ENCODE measurements at regions not wholly inside any gene's neighbourhood (a gene's known extent, or its start where the extent isn't known, plus 50 kb on each side); places are given as distances from the start of the nearest gene placed in this dataset.
"Not testable (repeated sequence)": the region's sequence is repeated elsewhere in the genome, so short reads cannot be mapped to it uniquely, and the experiment has no call there.

DNA sequence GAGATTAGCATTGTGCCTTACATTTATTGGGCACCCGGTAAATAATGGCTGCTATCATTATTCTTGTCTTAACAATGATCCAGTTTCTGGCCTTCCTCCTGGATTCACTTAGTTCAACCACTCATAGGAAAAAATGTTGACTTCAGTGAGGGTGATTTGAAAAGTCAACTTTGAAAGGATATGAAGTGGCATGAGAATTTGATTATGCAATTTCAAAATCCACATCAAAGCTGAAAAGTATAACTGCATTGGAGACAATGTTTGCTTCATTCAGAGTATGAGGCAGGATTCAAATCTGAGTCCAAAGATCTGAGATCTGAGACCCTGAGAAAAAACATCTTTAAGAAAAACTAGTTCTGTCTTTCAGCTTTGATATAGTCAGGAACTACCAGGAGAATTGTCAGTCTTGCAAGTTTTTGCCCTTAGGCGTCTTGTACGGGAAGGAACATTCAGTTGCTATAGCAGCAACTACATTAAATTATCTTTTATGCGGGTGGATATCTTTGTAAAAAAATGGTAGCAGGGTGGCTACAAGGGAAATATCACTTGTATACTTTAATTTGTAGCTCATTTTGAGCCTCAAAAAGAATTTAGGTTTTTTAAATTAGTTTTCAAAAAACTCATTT lies 587.5 kb upstream of the LCORL start:
- H3K9me3 ChIP-seq (ENCODE audit: low read length), result no peaks in the 10 kb centered on the region
- no peak overlapping the region for H3K27ac ChIP-seq (ENCODE audit: extremely low read length, insufficient read depth, low read length)
- H3K79me2 ChIP-seq (ENCODE audit: insufficient read depth, low read length), result no peaks in the 10 kb centered on the region
- H4K20me1 ChIP-seq (ENCODE audit: insufficient read depth, low read length), result no peaks in the 10 kb centered on the region
- no peaks in the 10 kb centered on the region for H3K27me3 ChIP-seq (ENCODE audit: control insufficient read depth in 1 of 2, insufficient read depth in 2 of 2, low read length in 2 of 2)
- no TSS peak for BruUV-seq (replicated peaks)
- H3K9ac ChIP-seq (ENCODE audit: insufficient read depth, low read depth, low read length), result no peak overlapping the region
- H3K4me1 ChIP-seq (ENCODE audit: insufficient read depth, low read length), result no peaks in the 10 kb centered on the region
- ChIA-PET POLR2A (no interaction called here), CTCF (ENCODE audit: low intra/inter-chr PET ratio, low total read pairs) (no interaction called here)
- intact Hi-C loops (cut with micrococcal nuclease; ENCODE audit: unreplicated experiment), result no loop called here
- no peaks in the 10 kb centered on the region for H3K36me3 ChIP-seq (replicated peaks in 1 of 2; ENCODE audit: control insufficient read depth in 1 of 2, insufficient read depth in 2 of 2, low read length in 2 of 2)
- TF ChIP-seq JUNB (CRISPR knock-in tag; IDR thresholded peaks at IDR 0.05; ENCODE audit: borderline replicate concordance), result no peak
- TF ChIP-seq CEBPB (IDR thresholded peaks at IDR 0.05; ENCODE audit: borderline replicate concordance, low read depth, low read length), result 0 out of 2 replicates have a peak, but pooled peaks have one; percentile 26
- no peak for TF ChIP-seq ZNF44 (CRISPR knock-in tag; IDR thresholded peaks at IDR 0.05)
- TF ChIP-seq POLR2AphosphoS5 (IDR thresholded peaks at IDR 0.05; ENCODE audit: low read depth, low read length), result no peak
- in situ Hi-C loops (cut with HindIII; ENCODE audit: extremely low pct_ligation_motif_present, low pct_unique_long_range_greater_than_20kb), result no loop called here
- FAIRE-seq (no peak), ATAC-seq (no peak), DNase-seq (ENCODE audit: low spot score) (peak; percentile 9)
- no peak overlapping the region for H2AFZ ChIP-seq (ENCODE audit: low read length)
- H3K4me3 ChIP-seq (replicated peaks in 1 of 3; ENCODE audit: insufficient read depth in 1 of 3, low read depth in 2 of 3, low read length in 3 of 3), result no peak overlapping the region
- WGBS (ENCODE audit: low lambda C conversion rate), result 12% methylated on average over 4 of the region's 4 CpGs
- no peak overlapping the region for H3K4me2 ChIP-seq (ENCODE audit: low read depth, low read length)

GRCh38 chr4:18602610-18603009 lies 581.1 kb upstream of the LCORL start:
- BruUV-seq (replicated peaks); H3K79me2 ChIP-seq (ENCODE audit: insufficient read depth, low read length); H2AFZ ChIP-seq (ENCODE audit: low read length); H3K27ac ChIP-seq (ENCODE audit: extremely low read length, insufficient read depth, low read length); H3K4me3 ChIP-seq (replicated peaks in 1 of 3; ENCODE audit: insufficient read depth in 1 of 3, low read depth in 2 of 3, low read length in 3 of 3); H3K4me2 ChIP-seq (ENCODE audit: low read depth, low read length); H3K36me3 ChIP-seq (replicated peaks in 1 of 2; ENCODE audit: control insufficient read depth in 1 of 2, insufficient read depth in 2 of 2, low read length in 2 of 2); H3K9ac ChIP-seq (ENCODE audit: insufficient read depth, low read depth, low read length); CTCF ChIA-PET (ENCODE audit: low intra/inter-chr PET ratio, low total read pairs); intact Hi-C loops (cut with micrococcal nuclease; ENCODE audit: unreplicated experiment); ATAC-seq; H3K27me3 ChIP-seq (ENCODE audit: control insufficient read depth in 1 of 2, insufficient read depth in 2 of 2, low read length in 2 of 2); FAIRE-seq; DNase-seq (ENCODE audit: low spot score); H3K9me3 ChIP-seq (ENCODE audit: low read length); H3K4me1 ChIP-seq (ENCODE audit: insufficient read depth, low read length); H4K20me1 ChIP-seq (ENCODE audit: insufficient read depth, low read length); in situ Hi-C loops (cut with HindIII; ENCODE audit: extremely low pct_ligation_motif_present, low pct_unique_long_range_greater_than_20kb); POLR2A ChIA-PET: not testable (repeated sequence)
- WGBS (ENCODE audit: low lambda C conversion rate), result 45% methylated on average over 7 of the region's 8 CpGs

All from HepG2 (cell line).